ENCODE measurements at regions not wholly inside any gene's neighbourhood (a gene's known extent, or its start where the extent isn't known, plus 50 kb on each side); places are given as distances from the start of the nearest gene placed in this dataset.

DNA sequence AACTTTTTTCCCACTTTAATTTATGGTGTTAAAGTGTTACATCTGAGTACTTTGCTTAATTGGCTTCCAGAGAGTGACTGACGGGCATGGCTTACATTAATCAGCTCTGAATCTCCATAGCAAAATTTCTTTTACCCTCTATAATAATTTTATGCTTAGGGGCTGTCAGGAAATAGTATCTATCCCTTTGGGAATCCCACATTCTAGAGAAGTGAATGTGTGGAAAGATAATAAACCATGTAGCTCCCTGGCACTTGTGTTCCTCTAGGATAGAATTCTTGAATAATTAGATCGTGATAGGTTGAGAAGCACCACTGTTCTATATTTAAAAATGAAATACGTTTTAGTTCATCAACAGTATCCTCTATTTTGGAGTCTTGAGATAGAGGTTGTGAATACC lies 89.6 kb downstream of the DNAJB9 start:
- TF ChIP-seq, protein P1, sequence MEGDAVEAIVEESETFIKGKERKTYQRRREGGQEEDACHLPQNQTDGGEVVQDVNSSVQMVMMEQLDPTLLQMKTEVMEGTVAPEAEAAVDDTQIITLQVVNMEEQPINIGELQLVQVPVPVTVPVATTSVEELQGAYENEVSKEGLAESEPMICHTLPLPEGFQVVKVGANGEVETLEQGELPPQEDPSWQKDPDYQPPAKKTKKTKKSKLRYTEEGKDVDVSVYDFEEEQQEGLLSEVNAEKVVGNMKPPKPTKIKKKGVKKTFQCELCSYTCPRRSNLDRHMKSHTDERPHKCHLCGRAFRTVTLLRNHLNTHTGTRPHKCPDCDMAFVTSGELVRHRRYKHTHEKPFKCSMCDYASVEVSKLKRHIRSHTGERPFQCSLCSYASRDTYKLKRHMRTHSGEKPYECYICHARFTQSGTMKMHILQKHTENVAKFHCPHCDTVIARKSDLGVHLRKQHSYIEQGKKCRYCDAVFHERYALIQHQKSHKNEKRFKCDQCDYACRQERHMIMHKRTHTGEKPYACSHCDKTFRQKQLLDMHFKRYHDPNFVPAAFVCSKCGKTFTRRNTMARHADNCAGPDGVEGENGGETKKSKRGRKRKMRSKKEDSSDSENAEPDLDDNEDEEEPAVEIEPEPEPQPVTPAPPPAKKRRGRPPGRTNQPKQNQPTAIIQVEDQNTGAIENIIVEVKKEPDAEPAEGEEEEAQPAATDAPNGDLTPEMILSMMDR (IDR thresholded peaks at IDR 0.05): no peak
- TF ChIP-seq POLR2A (IDR thresholded peaks at IDR 0.05) (no peak), EP300 (IDR thresholded peaks at IDR 0.05) (no peak)
